ENCODE measurements at regions not wholly inside any gene's neighbourhood (a gene's known extent, or its start where the extent isn't known, plus 50 kb on each side); places are given as distances from the start of the nearest gene placed in this dataset.
"Not testable (repeated sequence)": the region's sequence is repeated elsewhere in the genome, so short reads cannot be mapped to it uniquely, and the experiment has no call there.

- no peak overlapping the region for H3K4me3 ChIP-seq (ENCODE audit: low read length)
- BruUV-seq (replicated peaks): no TSS peak
- no peaks in the 10 kb centered on the region for H3K36me3 ChIP-seq (ENCODE audit: low read depth, low read length)
- DNase-seq: no peak
- no peaks in the 10 kb centered on the region for H4K20me1 ChIP-seq (ENCODE audit: low read length)
- no peak overlapping the region for H3K9ac ChIP-seq (ENCODE audit: low read length)
- intact Hi-C loops (cut with micrococcal nuclease): no loop called here
- ChIA-PET CTCF (no interaction called here), POLR2A (ENCODE audit: unreplicated experiment) (interaction anchor here (0.6 kb wide), 1 partner anchor 30 kb away, joined by 5 read pairs; no protein-coding TSS in a partner anchor)
- H2AFZ ChIP-seq (ENCODE audit: low read length): 0 out of 2 replicates have a peak overlapping the region, but pooled peaks have one; percentile 42
- no peaks in the 10 kb centered on the region for H3K4me1 ChIP-seq (ENCODE audit: insufficient read depth, low read length)
- TF ChIP-seq CTCF (conservative IDR thresholded peaks at IDR 0.05; ENCODE audit: low read depth, low read length): no peak
- TF ChIP-seq EZH2 (IDR thresholded peaks at IDR 0.05; ENCODE audit: low read length, unreplicated experiment): no peak
- no peak for TF ChIP-seq EZH2phosphoT487 (IDR thresholded peaks at IDR 0.05; ENCODE audit: borderline replicate concordance, low read length)
- H3K27me3 ChIP-seq (ENCODE audit: low read length): no peaks in the 10 kb centered on the region
- H3K4me2 ChIP-seq (ENCODE audit: low read length): no peak overlapping the region
- ATAC-seq: no peak
- no peaks in the 10 kb centered on the region for H3K9me3 ChIP-seq (ENCODE audit: low read length)
- no peak overlapping the region for H3K27ac ChIP-seq (ENCODE audit: low read length)
- no peaks in the 10 kb centered on the region for H3K79me2 ChIP-seq (ENCODE audit: low read length)
- no peaks in the 10 kb centered on the region for H3K9me2 ChIP-seq (replicated peaks; ENCODE audit: low read length)
- no peaks in the 10 kb centered on the region for H3F3A ChIP-seq (ENCODE audit: low read length, unreplicated experiment)
These were observed 65.9 kb upstream of the AMN1 start for GRCh38 chr12:31794745-31795144.

- intact Hi-C loops (cut with micrococcal nuclease); H4K20me1 ChIP-seq (ENCODE audit: low read length); H3K4me3 ChIP-seq (ENCODE audit: low read length); H3K4me1 ChIP-seq (ENCODE audit: insufficient read depth, low read length); DNase-seq; H3K27me3 ChIP-seq (ENCODE audit: low read length); CTCF ChIA-PET; H3K9me3 ChIP-seq (ENCODE audit: low read length); H3K79me2 ChIP-seq (ENCODE audit: low read length); BruUV-seq (replicated peaks); H3F3A ChIP-seq (ENCODE audit: low read length, unreplicated experiment); H3K27ac ChIP-seq (ENCODE audit: low read length); H3K9ac ChIP-seq (ENCODE audit: low read length); H2AFZ ChIP-seq (ENCODE audit: low read length); H3K9me2 ChIP-seq (replicated peaks; ENCODE audit: low read length); POLR2A ChIA-PET (ENCODE audit: unreplicated experiment); H3K36me3 ChIP-seq (ENCODE audit: low read depth, low read length); H3K4me2 ChIP-seq (ENCODE audit: low read length); ATAC-seq: not testable (repeated sequence)
These were observed 62.4 kb upstream of the AMN1 start for GRCh38 chr12:31791265-31791664.

DNA sequence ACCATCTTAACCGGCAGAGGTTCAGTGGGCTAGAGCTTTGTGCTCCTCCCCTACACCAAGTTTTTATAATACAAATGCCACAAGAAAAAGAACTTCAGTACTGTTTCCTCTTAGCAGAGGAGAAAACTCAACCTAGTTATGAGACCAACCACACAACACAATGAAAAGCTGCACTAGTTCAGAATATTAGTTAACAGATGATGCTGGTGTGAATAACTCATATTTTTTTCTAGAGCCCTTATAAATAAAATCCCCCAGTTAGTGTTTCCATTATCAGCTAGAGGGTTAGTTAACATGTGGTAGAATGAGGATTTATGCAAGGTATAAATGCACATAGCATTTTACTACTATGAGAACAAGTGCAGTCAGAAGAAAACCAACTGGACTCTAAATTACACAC is 61.9 kb upstream of the AMN1 start:
- ChIA-PET CTCF (no interaction called here), POLR2A (ENCODE audit: unreplicated experiment) (interaction anchor here (0.7 kb wide), 1 partner anchor 158 kb away, joined by 3 read pairs; no protein-coding TSS in a partner anchor)
- H3K27me3 ChIP-seq (ENCODE audit: low read length): no peaks in the 10 kb centered on the region
- no peaks in the 10 kb centered on the region for H4K20me1 ChIP-seq (ENCODE audit: low read length)
- DNase-seq: no peak
- no peaks in the 10 kb centered on the region for H3K36me3 ChIP-seq (ENCODE audit: low read depth, low read length)
- H3K79me2 ChIP-seq (ENCODE audit: low read length): no peaks in the 10 kb centered on the region
- H3K4me2 ChIP-seq (ENCODE audit: low read length): no peak overlapping the region
- no peak overlapping the region for H2AFZ ChIP-seq (ENCODE audit: low read length)
- H3K4me3 ChIP-seq (ENCODE audit: low read length): no peak overlapping the region
- no peak overlapping the region for H3K9ac ChIP-seq (ENCODE audit: low read length)
- no peaks in the 10 kb centered on the region for H3K9me2 ChIP-seq (replicated peaks; ENCODE audit: low read length)
- intact Hi-C loops (cut with micrococcal nuclease): no loop called here
- ATAC-seq: no peak
- TF ChIP-seq CTCF (conservative IDR thresholded peaks at IDR 0.05; ENCODE audit: low read depth, low read length) (no peak), EZH2 (IDR thresholded peaks at IDR 0.05; ENCODE audit: low read length, unreplicated experiment) (no peak), EZH2phosphoT487 (IDR thresholded peaks at IDR 0.05; ENCODE audit: borderline replicate concordance, low read length) (no peak)
- H3K9me3 ChIP-seq (ENCODE audit: low read length): no peaks in the 10 kb centered on the region
- no peaks in the 10 kb centered on the region for H3K4me1 ChIP-seq (ENCODE audit: insufficient read depth, low read length)
- no peaks in the 10 kb centered on the region for H3F3A ChIP-seq (ENCODE audit: low read length, unreplicated experiment)
- H3K27ac ChIP-seq (ENCODE audit: low read length): no peak overlapping the region
- no TSS peak for BruUV-seq (replicated peaks)

Data from PC-3 (cell line).